ENCODE measurements at regions not wholly inside any gene's neighbourhood (a gene's known extent, or its start where the extent isn't known, plus 50 kb on each side); places are given as distances from the start of the nearest gene placed in this dataset.

GRCh38 chr12:124422142-124422569 is 127.3 kb downstream of the RFLNA start:
- Histone ChIP-seq H2AK5ac (ENCODE audit: low read depth, low read length) (peak overlapping the region; percentile 98), H2BK5ac (ENCODE audit: low read depth, low read length, poor library complexity, severe bottlenecking) (peak overlapping the region; percentile 75), H3K56ac (ENCODE audit: extremely low read depth, insufficient read depth, low read length) (0 out of 2 replicates have a peak overlapping the region, but pooled peaks have one; percentile 7), H3K4me2 (ENCODE audit: low read depth, low read length) (peak overlapping the region; percentile 40), H3K9me3 (ENCODE audit: control insufficient read depth, insufficient read depth, low read length) (no peaks in the 10 kb centered on the region), H3K18ac (ENCODE audit: low read depth, low read length) (peak overlapping the region; percentile 72), H2AFZ (replicated peaks; ENCODE audit: low read length, poor library complexity) (peak overlapping the region; percentile 87), H2BK120ac (ENCODE audit: low read depth, low read length) (peak overlapping the region; percentile 86), H2BK15ac (ENCODE audit: low read depth, low read length) (peak overlapping the region; percentile 73; the same call in 2 of the 3 replicates), H4K20me1 (ENCODE audit: insufficient read depth, low read length) (peaks cover 14% of the 10 kb centered on the region), H3K23ac (ENCODE audit: low read depth, low read length) (peak overlapping the region; percentile 83), H4K5ac (ENCODE audit: low read depth, low read length) (peak overlapping the region; percentile 54), H3K27me3 (ENCODE audit: control insufficient read depth, insufficient read depth, low read length) (no peaks in the 10 kb centered on the region), H3K36me3 (ENCODE audit: control insufficient read depth, insufficient read depth, low read length) (peaks cover 38% of the 10 kb centered on the region), H3K4me3 (ENCODE audit: insufficient read depth, low read depth, low read length) (peak overlapping the region; percentile 10; the same call in 1 of the 2 replicates), H4K8ac (ENCODE audit: low read depth in 2 of 2, low read length in 2 of 2) (peak overlapping the region; percentile 55 to 72; a peak in 2 of 4 replicates), H3K79me1 (ENCODE audit: low read depth in 1 of 2, low read length in 2 of 2) (peaks cover 33 to 54% of the 10 kb centered on the region in 2 experiments), H4K91ac (ENCODE audit: insufficient read depth, low read depth, low read length) (peak overlapping the region; percentile 99), H3K9ac (ENCODE audit: low read depth, low read length) (peak overlapping the region; percentile 59; the same call in 1 of the 2 replicates), H3K9me1 (ENCODE audit: insufficient read depth, low read length) (0 out of 2 replicates have a peak, but pooled peaks cover 3% of the 10 kb centered on the region), H3K4ac (ENCODE audit: low read depth, low read length) (peak overlapping the region; percentile 94), H2AK9ac (replicated peaks; ENCODE audit: low read depth, low read length, poor library complexity) (peak overlapping the region; percentile 96), H3K14ac (replicated peaks; ENCODE audit: low read depth, low read length) (peak overlapping the region; percentile 73), H3K4me1 (ENCODE audit: control insufficient read depth, insufficient read depth, low read length) (peaks cover 29% of the 10 kb centered on the region), H3K27ac (ENCODE audit: insufficient read depth, low read length) (peak overlapping the region; percentile 68), H2BK20ac (ENCODE audit: low read depth, low read length) (peak overlapping the region; percentile 53)
- intact Hi-C loops (cut with micrococcal nuclease): loop anchor here (2.0 to 5.0 kb wide), 2 partner anchors 33 to 145 kb away; partner anchors contain the start of gene NCOR2
- ChIA-PET POLR2A (ENCODE audit: unreplicated experiment) (no interaction called here), CTCF (interaction anchor here (0.5 kb wide), 1 partner anchor 89 kb away, joined by 3 read pairs; no protein-coding TSS in a partner anchor)
- in situ Hi-C loops (cut with MboI; ENCODE audit: low sequenced_read_pairs): no loop called here
- no TSS peak for BruUV-seq (replicated peaks)
- DNase-seq (no peak), ATAC-seq (ENCODE audit: low read depth) (peak; percentile 3)
- dilution Hi-C loops (cut with HindIII; ENCODE audit: low sequenced_read_pairs, unreplicated experiment): no loop called here
- WGBS, 2 experiments (ENCODE audit: extremely low coverage in 2 of 2, insufficient read length in 1 of 2): 42% methylated on average over 6 of the region's 16 CpGs; no CpG with 5 or more reads in 1 of the 2 experiments
- TF ChIP-seq CEBPB (IDR thresholded peaks at IDR 0.05; ENCODE audit: low read depth, low read length) (no peak), MAZ (IDR thresholded peaks at IDR 0.05; ENCODE audit: borderline replicate concordance, low read depth, low read length) (no peak), ELK1 (IDR thresholded peaks at IDR 0.05; ENCODE audit: borderline replicate concordance, low read depth, low read length) (no peak), FOS (IDR thresholded peaks at IDR 0.05; ENCODE audit: low read depth, low read length) (no peak), RFX5 (IDR thresholded peaks at IDR 0.05; ENCODE audit: low read depth, low read length) (no peak), USF2 (IDR thresholded peaks at IDR 0.05; ENCODE audit: low read depth, low read length) (no peak), MAFK (IDR thresholded peaks at IDR 0.05; ENCODE audit: low read depth, low read length) (no peak), BHLHE40 (IDR thresholded peaks at IDR 0.05; ENCODE audit: low read depth, low read length) (no peak), POLR2A (IDR thresholded peaks at IDR 0.05; ENCODE audit: low read depth, low read length) (no peak), NFE2L2 (IDR thresholded peaks at IDR 0.05; ENCODE audit: low read depth, low read length) (no peak), RCOR1 (IDR thresholded peaks at IDR 0.05; ENCODE audit: insufficient replicate concordance, low read length) (no peak), CHD1 (IDR thresholded peaks at IDR 0.05; ENCODE audit: low read depth, low read length) (no peak), SMC3 (IDR thresholded peaks at IDR 0.05; ENCODE audit: low read depth, low read length) (no peak), CTCF (conservative IDR thresholded peaks at IDR 0.05; ENCODE audit: low read depth, low read length) (no peak), MXI1 (IDR thresholded peaks at IDR 0.05; ENCODE audit: borderline replicate concordance, low read depth, low read length) (no peak), RAD21 (IDR thresholded peaks at IDR 0.05; ENCODE audit: low read length) (no peak)

All from IMR-90 (cell line).